ENCODE measurements at regions not wholly inside any gene's neighbourhood (a gene's known extent, or its start where the extent isn't known, plus 50 kb on each side); places are given as distances from the start of the nearest gene placed in this dataset.

DNA sequence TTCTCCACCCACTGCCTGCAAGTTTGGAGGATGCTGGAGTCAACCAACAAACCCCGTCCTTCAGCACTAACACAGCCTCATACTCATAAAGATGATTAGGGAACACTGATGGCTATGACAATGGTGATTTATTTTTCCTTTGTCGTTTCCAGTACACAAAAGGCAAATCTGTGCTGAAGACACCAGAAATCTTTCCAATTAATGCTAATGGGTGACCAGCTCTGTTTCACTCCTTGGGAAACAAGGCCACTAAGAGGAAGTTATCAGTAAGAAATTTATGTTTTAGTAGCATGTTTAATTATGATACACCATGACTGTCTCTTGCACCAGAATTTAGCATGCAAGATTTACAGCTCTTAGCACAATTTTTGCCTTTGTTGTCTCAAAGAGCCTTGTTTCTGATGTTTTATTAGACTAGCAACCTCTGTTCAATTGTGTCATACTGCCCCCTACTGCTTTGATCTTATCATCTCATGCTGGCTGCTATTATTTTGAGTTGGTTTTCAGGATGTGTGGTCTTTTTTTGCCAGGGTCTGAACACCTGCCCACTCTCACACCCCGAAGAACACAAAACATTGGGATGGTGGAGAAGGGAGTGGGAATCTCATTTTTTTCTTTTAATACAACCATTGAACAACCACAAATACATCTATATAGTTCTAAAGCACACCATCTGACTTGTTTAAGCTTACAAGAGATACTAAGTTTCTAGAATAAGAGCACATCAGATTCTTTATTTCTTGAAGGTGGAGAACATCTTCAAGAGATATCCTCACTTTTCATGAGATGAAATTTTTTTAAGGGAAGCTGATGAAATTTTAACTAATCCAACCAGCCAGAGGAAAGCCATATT lies 160.9 kb downstream of the SPTSSA start:
- DNase-seq (ENCODE audit: low read depth, low spot score) (no peak), FAIRE-seq (peak; percentile 73)
- TF ChIP-seq EZH2 (IDR thresholded peaks at IDR 0.05; ENCODE audit: low read length): no peak
- TF ChIP-seq, protein P1, sequence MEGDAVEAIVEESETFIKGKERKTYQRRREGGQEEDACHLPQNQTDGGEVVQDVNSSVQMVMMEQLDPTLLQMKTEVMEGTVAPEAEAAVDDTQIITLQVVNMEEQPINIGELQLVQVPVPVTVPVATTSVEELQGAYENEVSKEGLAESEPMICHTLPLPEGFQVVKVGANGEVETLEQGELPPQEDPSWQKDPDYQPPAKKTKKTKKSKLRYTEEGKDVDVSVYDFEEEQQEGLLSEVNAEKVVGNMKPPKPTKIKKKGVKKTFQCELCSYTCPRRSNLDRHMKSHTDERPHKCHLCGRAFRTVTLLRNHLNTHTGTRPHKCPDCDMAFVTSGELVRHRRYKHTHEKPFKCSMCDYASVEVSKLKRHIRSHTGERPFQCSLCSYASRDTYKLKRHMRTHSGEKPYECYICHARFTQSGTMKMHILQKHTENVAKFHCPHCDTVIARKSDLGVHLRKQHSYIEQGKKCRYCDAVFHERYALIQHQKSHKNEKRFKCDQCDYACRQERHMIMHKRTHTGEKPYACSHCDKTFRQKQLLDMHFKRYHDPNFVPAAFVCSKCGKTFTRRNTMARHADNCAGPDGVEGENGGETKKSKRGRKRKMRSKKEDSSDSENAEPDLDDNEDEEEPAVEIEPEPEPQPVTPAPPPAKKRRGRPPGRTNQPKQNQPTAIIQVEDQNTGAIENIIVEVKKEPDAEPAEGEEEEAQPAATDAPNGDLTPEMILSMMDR (optimal IDR thresholded peaks at IDR 0.05 in 1 of 3, IDR thresholded peaks at IDR 0.05 in 1 of 3, conservative IDR thresholded peaks at IDR 0.05 in 1 of 3; ENCODE audit: extremely low read depth in 1 of 3, insufficient read depth in 2 of 3, low read length in 3 of 3): peak; percentile 31 to 77 (median 50)
- no peak overlapping the region for H2AFZ ChIP-seq (ENCODE audit: control insufficient read depth, low read length)
- no peaks in the 10 kb centered on the region for H3K79me2 ChIP-seq (ENCODE audit: control insufficient read depth, insufficient read depth, low read length)
- H3K36me3 ChIP-seq (ENCODE audit: control insufficient read depth in 2 of 2, extremely low read depth in 1 of 2, insufficient read depth in 2 of 2, low read length in 2 of 2): no peaks in the 10 kb centered on the region
- H3K4me1 ChIP-seq (ENCODE audit: control insufficient read depth, extremely low read depth, insufficient read depth, low read length): peaks cover 14% of the 10 kb centered on the region
- no peaks in the 10 kb centered on the region for H3K9me3 ChIP-seq (ENCODE audit: control insufficient read depth, low read depth, low read length)
- H3K27ac ChIP-seq (ENCODE audit: control insufficient read depth, insufficient read depth, low read length): no peak overlapping the region
- H4K20me1 ChIP-seq (ENCODE audit: control insufficient read depth, extremely low read depth, insufficient read depth, low read length): no peaks in the 10 kb centered on the region
- no peak overlapping the region for H3K4me3 ChIP-seq (ENCODE audit: control insufficient read depth in 2 of 3, extremely low read depth in 1 of 3, insufficient read depth in 2 of 3, low read depth in 1 of 3, low read length in 3 of 3)
- no peak overlapping the region for H3K9ac ChIP-seq (ENCODE audit: control insufficient read depth, extremely low read depth, insufficient read depth, low read length)
- H3K9me1 ChIP-seq (ENCODE audit: control insufficient read depth, extremely low read depth, insufficient read depth, low read length): no peaks in the 10 kb centered on the region
- H3K4me2 ChIP-seq (ENCODE audit: control insufficient read depth, extremely low read depth, insufficient read depth, low read depth, low read length): no peak overlapping the region
- dilution Hi-C loops (cut with MboI; ENCODE audit: extremely low pct_ligation_motif_present, low sequenced_read_pairs): loop anchor here (25.0 kb wide), 1 partner anchor 1714 kb away; no protein-coding TSS in a partner anchor
- no peaks in the 10 kb centered on the region for H3K27me3 ChIP-seq (ENCODE audit: control insufficient read depth, extremely low read depth, insufficient read depth, low read length)

GRCh38 chr14:34300330-34300729 lies 161.7 kb downstream of the SPTSSA start:
- DNase-seq (ENCODE audit: low read depth, low spot score): no peak
- dilution Hi-C loops (cut with MboI; ENCODE audit: extremely low pct_ligation_motif_present, low sequenced_read_pairs): loop anchor here (25.0 kb wide), 1 partner anchor 1713 kb away; no protein-coding TSS in a partner anchor

More at GRCh38 chr14:34300330-34300729, 161.7 kb downstream of the SPTSSA start:
- H3K79me2 ChIP-seq (ENCODE audit: control insufficient read depth, insufficient read depth, low read length): no peaks in the 10 kb centered on the region
- no peak overlapping the region for H3K9ac ChIP-seq (ENCODE audit: control insufficient read depth, extremely low read depth, insufficient read depth, low read length)
- H3K36me3 ChIP-seq (ENCODE audit: control insufficient read depth in 2 of 2, extremely low read depth in 1 of 2, insufficient read depth in 2 of 2, low read length in 2 of 2): no peaks in the 10 kb centered on the region
- no peak overlapping the region for H3K4me3 ChIP-seq (ENCODE audit: control insufficient read depth in 2 of 3, extremely low read depth in 1 of 3, insufficient read depth in 2 of 3, low read depth in 1 of 3, low read length in 3 of 3)
- no peak for FAIRE-seq
- TF ChIP-seq, protein P1 (optimal IDR thresholded peaks at IDR 0.05 in 1 of 3, IDR thresholded peaks at IDR 0.05 in 1 of 3, conservative IDR thresholded peaks at IDR 0.05 in 1 of 3; ENCODE audit: extremely low read depth in 1 of 3, insufficient read depth in 2 of 3, low read length in 3 of 3): no peak
- no peak for TF ChIP-seq EZH2 (IDR thresholded peaks at IDR 0.05; ENCODE audit: low read length)
- H3K9me1 ChIP-seq (ENCODE audit: control insufficient read depth, extremely low read depth, insufficient read depth, low read length): no peaks in the 10 kb centered on the region
- no peaks in the 10 kb centered on the region for H4K20me1 ChIP-seq (ENCODE audit: control insufficient read depth, extremely low read depth, insufficient read depth, low read length)
- no peak overlapping the region for H2AFZ ChIP-seq (ENCODE audit: control insufficient read depth, low read length)
- no peaks in the 10 kb centered on the region for H3K9me3 ChIP-seq (ENCODE audit: control insufficient read depth, low read depth, low read length)
- H3K4me1 ChIP-seq (ENCODE audit: control insufficient read depth, extremely low read depth, insufficient read depth, low read length): peaks cover 14% of the 10 kb centered on the region
- H3K27ac ChIP-seq (ENCODE audit: control insufficient read depth, insufficient read depth, low read length): no peak overlapping the region
- H3K27me3 ChIP-seq (ENCODE audit: control insufficient read depth, extremely low read depth, insufficient read depth, low read length): no peaks in the 10 kb centered on the region
- H3K4me2 ChIP-seq (ENCODE audit: control insufficient read depth, extremely low read depth, insufficient read depth, low read depth, low read length): no peak overlapping the region

Measured in keratinocyte (primary cell).